ENCODE measurements at regions not wholly inside any gene's neighbourhood (a gene's known extent, or its start where the extent isn't known, plus 50 kb on each side); places are given as distances from the start of the nearest gene placed in this dataset.

DNA sequence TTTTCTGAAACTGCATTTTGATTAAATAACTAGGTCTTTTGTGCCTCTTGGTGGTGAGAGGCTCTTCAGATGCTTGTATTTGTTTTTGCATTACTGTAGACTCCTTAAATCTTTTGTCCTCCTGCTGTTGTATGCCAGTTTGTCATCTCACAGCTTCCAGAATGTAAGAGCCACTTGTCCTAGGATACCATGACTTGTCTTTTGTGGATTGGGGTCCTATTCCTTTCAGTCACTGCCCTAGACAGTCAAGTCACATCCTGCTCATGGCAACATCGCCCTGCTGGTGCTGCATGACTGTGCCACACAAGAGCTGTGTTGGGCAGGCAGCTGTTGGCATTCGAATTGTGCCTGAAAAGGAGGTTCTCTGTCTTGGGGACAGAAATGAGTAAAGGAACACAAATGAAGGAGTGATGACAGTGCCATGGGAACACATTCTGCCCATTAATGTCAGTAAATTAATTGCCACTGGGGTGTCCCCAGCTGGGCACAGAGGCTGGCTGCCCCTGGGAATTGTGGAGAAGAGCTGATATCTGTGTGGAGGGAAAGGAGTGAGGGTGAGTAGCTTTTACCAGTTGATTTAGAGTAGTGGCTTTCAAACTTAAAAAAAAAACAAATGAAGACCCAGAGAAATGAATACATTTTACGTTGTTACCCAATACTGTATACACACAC lies 140.3 kb downstream of the ARL6IP6 start:
- DNase-seq: no peak
- Histone ChIP-seq H3K27me3 (ENCODE audit: control insufficient read depth, insufficient read depth, low read length) (no peaks in the 10 kb centered on the region), H3K36me3 (replicated peaks; ENCODE audit: control insufficient read depth, insufficient read depth, low read length) (no peaks in the 10 kb centered on the region), H3K4me3 (ENCODE audit: insufficient read depth, low read depth, low read length) (no peak overlapping the region)

DNA sequence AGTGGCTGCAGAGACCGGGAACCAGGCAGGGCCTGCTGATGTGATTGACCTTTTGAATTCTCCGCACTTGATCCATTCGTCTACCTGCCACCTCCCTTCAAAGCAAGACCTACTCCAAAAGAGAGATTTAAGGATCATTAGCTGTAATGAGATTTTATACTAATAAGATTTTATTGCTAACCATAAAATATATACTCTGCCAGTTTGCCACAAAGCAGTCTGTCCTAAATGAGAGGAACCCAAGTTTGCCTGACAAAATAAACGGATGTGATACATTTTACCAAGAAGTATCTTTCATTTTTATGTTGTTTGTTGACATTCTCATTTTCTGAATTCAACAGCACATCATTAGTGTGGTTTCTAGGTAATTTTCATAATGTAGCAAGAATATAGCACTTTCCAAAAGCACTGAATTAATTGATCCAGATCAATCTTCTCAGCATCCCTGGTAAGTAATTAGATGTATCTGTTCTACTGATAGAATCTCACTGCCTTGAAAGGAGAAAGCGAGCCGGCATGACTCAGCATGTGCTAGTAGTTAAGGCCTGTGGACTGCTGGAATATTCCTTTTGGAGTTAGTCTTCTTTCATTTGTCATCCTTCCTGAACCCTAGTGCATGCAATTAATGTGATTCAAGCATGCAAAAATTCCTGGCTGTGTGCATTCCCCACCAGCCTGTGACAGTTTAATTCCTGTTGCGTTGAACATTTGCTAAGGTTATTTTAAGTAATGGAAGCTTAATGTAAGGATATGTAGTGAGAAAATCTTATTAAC lies 128.5 kb downstream of the ARL6IP6 start:
- H3K27me3 ChIP-seq (ENCODE audit: control insufficient read depth, insufficient read depth, low read length): no peaks in the 10 kb centered on the region
- H3K4me3 ChIP-seq (ENCODE audit: insufficient read depth, low read depth, low read length): no peak overlapping the region
- H3K36me3 ChIP-seq (replicated peaks; ENCODE audit: control insufficient read depth, insufficient read depth, low read length): no peaks in the 10 kb centered on the region
- DNase-seq: no peak

DNA sequence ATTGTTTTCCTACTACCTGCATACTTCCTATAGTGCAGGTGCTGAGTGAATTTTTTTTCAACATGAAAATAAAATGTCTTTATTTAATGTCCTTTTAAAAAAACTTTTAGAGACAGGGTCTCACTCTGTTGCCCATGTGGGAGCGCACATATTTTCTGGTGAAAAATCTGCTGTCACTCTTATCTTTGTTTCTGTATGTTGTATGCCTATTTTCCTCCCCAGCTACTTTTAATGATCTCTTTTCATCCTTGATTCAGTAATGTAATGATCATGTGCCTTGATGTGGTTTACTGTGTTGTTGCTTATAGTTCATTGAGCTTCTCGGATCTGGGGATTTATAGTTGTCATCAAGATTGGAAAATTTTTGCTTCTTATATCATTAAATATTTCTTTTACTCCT lies 117.3 kb downstream of the ARL6IP6 start:
- Histone ChIP-seq H3K36me3 (replicated peaks; ENCODE audit: control insufficient read depth, insufficient read depth, low read length) (no peaks in the 10 kb centered on the region), H3K27me3 (ENCODE audit: control insufficient read depth, insufficient read depth, low read length) (no peaks in the 10 kb centered on the region), H3K4me3 (ENCODE audit: insufficient read depth, low read depth, low read length) (no peak overlapping the region)
- no peak for DNase-seq

DNA sequence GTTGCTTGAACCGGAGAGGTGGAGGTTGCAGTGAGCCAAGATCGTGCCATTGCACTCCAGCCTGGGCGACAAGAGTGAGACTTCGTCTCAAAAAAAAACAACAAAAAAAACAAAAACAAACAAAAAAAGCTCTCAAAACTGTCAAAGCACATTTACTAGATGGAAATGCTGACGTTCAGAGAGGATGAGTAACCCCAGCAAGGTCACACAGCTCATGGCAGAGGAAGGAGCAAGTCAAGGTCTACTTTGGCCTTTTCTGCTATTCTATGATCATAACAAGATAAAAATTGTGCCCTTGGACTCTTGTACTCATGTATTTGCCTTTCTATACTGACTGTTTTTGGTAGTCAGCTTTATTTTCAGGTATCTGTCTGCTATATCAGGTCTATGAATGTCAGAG lies 109.5 kb downstream of the ARL6IP6 start:
- Histone ChIP-seq H3K27me3 (ENCODE audit: control insufficient read depth, insufficient read depth, low read length) (no peaks in the 10 kb centered on the region), H3K4me3 (ENCODE audit: insufficient read depth, low read depth, low read length) (no peak overlapping the region), H3K36me3 (replicated peaks; ENCODE audit: control insufficient read depth, insufficient read depth, low read length) (no peaks in the 10 kb centered on the region)
- no peak for DNase-seq

DNA sequence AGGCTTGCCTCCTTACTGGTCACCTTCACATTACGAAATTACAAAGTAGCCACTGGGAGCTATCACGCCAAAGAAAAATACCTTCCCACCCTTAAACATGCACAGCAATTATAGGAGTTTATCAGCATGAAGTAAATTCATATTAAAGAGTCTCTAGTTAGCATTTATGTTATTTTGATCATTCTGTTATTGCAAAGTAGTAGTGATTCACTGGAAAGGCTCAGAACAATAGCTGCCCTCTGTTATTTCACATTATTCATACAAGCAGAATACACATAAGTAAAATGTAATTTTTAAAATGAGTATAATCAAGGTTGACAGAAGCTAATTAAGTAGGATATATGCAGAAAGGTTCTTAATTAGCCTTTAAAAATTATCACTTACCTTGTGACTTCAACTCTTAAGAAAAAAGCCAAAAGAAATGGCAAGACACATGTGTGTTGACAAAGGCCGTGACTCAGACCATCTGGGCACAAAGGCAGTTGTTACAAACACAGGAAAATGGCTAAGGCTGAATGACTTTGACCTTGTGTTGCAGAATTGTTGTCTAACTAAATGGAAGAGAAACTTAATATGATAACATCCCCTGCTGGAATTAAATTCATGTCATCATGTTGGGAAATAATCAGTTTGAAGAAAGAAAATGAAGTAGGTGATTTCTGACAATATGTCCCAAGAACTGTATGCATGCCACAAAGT lies 108.3 kb downstream of the ARL6IP6 start:
- Histone ChIP-seq H3K4me3 (ENCODE audit: insufficient read depth, low read depth, low read length) (no peak overlapping the region), H3K36me3 (replicated peaks; ENCODE audit: control insufficient read depth, insufficient read depth, low read length) (no peaks in the 10 kb centered on the region), H3K27me3 (ENCODE audit: control insufficient read depth, insufficient read depth, low read length) (no peaks in the 10 kb centered on the region)
- no peak for DNase-seq

DNA sequence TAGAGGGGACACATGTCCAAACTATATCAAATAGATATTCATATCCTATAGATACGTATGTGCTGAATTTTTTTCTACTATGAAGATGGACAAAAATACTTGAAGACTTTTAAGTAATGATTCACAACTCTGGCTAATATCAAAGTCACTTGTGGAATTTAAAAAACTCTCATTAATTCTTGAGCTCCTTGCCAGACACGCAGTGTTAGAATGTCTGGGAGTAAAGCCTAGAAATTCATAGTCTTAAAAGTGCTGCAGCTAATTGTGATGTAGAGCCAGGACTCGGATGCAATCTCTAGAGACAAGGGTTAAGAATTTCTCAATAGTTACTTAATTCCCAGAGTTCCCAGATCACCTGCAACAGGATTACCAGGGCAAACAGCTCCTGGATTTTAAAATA lies 107.4 kb downstream of the ARL6IP6 start:
- no peak for DNase-seq
- Histone ChIP-seq H3K4me3 (ENCODE audit: insufficient read depth, low read depth, low read length) (no peak overlapping the region), H3K27me3 (ENCODE audit: control insufficient read depth, insufficient read depth, low read length) (no peaks in the 10 kb centered on the region), H3K36me3 (replicated peaks; ENCODE audit: control insufficient read depth, insufficient read depth, low read length) (no peaks in the 10 kb centered on the region)

DNA sequence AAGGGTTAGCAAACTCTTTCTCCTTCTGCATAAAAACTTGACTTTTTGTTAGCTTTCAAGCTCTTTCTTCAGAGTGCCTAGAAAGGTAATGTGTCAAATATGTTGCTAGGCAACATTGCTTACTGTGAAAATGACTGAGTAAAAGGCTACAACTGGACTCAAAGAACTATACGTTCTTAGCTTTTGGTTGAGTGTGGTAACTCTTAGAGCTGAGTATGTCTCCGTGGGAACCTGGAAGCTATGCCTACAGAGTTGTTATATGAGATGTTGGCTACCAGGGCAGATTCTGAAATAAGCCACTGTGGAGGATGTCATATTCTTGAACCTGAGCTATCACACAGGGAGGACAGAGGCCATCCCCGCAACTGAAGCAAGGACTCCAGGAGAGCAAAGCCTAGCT lies 105.5 kb downstream of the ARL6IP6 start:
- DNase-seq: no peak
- H3K36me3 ChIP-seq (replicated peaks; ENCODE audit: control insufficient read depth, insufficient read depth, low read length): no peaks in the 10 kb centered on the region
- no peaks in the 10 kb centered on the region for H3K27me3 ChIP-seq (ENCODE audit: control insufficient read depth, insufficient read depth, low read length)
- H3K4me3 ChIP-seq (ENCODE audit: insufficient read depth, low read depth, low read length): no peak overlapping the region

DNA sequence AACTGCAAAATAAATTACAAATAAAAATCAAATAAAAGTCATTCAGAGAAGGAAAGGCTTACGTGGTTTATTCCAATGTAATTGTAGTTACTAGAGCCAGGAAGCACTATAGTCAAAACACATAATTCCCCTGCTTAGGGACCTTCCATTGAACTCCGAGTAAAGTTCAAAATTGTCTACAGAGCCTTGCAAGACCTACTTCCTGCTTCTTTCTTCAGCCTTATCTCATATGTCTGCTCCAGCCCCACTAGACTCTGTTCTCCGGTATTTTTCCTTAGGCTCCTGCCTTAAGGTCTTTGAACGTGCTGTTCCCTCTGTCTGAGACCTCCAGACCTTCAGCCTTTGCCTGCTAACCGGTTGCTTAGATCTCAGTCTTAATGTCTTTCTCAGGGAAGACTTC lies 104.3 kb downstream of the ARL6IP6 start:
- DNase-seq: no peak
- H3K36me3 ChIP-seq (replicated peaks; ENCODE audit: control insufficient read depth, insufficient read depth, low read length): no peaks in the 10 kb centered on the region
- no peak overlapping the region for H3K4me3 ChIP-seq (ENCODE audit: insufficient read depth, low read depth, low read length)
- H3K27me3 ChIP-seq (ENCODE audit: control insufficient read depth, insufficient read depth, low read length): no peaks in the 10 kb centered on the region

DNA sequence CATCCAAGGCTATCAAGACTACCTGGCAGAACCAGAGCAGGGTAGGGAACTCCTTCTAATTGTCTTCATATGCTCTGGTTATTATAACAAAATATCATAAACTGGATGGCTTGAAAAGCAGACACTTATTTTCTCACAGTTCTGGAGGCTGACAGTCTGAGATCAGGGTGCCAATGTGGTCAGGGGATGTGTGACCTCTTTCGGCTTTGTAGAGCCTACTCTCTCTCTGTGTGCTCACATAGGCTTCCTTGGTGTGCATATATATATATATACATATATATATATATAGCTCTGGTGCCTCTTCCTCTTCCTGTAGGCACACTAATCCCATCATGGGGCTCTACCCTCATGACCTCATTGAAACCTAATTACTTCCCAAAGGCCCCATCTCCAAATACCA lies 101.6 kb downstream of the ARL6IP6 start:
- no peak overlapping the region for H3K4me3 ChIP-seq (ENCODE audit: insufficient read depth, low read depth, low read length)
- no peak for DNase-seq
- no peaks in the 10 kb centered on the region for H3K36me3 ChIP-seq (replicated peaks; ENCODE audit: control insufficient read depth, insufficient read depth, low read length)
- no peaks in the 10 kb centered on the region for H3K27me3 ChIP-seq (ENCODE audit: control insufficient read depth, insufficient read depth, low read length)

DNA sequence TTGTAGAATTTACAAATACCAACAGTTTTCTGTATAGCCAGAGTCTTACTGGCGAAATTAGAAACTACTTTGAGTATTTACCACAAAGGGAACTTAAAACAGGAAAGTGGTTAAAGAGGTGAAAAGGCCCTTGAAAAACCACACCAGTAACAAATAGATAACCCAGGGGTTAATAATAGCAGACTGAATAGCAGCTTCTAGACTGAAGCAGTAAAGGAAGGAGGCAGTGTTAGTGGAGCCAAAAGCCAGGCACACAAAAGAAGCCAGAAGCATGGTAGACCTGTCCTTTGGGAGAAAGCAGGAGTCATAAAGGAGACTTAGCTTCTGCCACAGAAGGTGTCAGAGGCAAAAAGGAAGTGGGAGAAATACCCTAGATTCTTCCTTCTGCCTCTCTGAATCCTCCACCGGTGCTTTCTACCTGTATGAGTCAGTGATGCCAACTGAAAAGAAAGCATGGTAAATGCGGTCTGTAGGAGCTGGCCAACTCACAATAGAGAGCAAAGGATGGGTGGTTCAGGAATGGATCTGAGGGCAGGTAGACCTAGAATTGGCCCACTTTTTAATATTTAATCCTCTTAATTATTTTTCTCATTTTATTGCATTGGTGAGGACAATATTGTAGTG lies 97.3 kb downstream of the ARL6IP6 start:
- no peak overlapping the region for H3K4me3 ChIP-seq (ENCODE audit: insufficient read depth, low read depth, low read length)
- no peaks in the 10 kb centered on the region for H3K36me3 ChIP-seq (replicated peaks; ENCODE audit: control insufficient read depth, insufficient read depth, low read length)
- DNase-seq: no peak
- H3K27me3 ChIP-seq (ENCODE audit: control insufficient read depth, insufficient read depth, low read length): no peaks in the 10 kb centered on the region

DNA sequence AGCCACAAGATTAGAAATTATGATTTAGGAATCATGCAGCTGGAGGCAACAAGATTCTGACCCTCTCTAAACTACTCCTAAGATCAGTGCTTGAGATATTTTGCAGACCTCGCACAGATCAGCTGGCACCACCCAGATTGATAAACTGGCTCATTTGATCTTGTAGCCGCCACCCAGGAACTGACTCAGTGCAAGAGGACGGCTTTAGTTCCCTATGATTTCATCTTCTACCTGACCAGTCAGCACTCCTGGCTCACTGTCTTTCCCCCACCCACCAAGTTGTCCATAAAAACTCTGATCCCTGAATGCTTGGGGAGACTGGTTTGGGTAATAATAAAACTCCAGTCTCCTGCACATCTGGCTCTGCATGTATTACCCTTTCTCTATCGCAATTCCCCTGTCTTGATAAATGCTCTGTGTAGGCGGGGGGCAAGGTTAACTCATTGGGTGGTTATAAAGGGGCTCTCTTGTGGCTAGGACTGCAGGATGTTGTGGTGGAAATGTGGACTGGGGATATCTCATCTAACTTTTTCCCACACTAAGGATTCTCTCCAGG lies 96.1 kb downstream of the ARL6IP6 start:
- no peak overlapping the region for H3K4me3 ChIP-seq (ENCODE audit: insufficient read depth, low read depth, low read length)
- no peaks in the 10 kb centered on the region for H3K36me3 ChIP-seq (replicated peaks; ENCODE audit: control insufficient read depth, insufficient read depth, low read length)
- H3K27me3 ChIP-seq (ENCODE audit: control insufficient read depth, insufficient read depth, low read length): no peaks in the 10 kb centered on the region
- DNase-seq: no peak

DNA sequence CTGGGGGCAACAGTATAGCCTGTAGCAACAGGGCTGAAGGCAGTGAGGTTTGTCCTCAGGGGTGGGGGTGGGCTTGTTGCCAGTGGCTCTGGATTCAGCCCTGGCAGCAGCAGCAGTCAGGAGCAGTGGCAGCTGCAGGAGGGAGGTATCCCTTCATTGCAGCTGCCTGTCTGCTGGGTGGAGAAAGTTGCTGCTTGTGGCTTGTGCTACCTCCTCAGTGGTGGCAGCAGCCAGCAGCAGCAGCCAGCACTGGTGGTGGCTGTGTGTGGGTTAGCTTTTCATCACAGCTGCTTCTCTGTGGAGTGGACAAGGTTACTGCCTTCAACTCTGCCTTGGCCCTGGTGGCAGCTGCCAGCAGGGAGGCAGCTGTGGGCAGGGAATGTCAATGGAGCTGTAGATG lies 94.9 kb downstream of the ARL6IP6 start:
- H3K4me3 ChIP-seq (ENCODE audit: insufficient read depth, low read depth, low read length): no peak overlapping the region
- no peaks in the 10 kb centered on the region for H3K36me3 ChIP-seq (replicated peaks; ENCODE audit: control insufficient read depth, insufficient read depth, low read length)
- DNase-seq: no peak
- H3K27me3 ChIP-seq (ENCODE audit: control insufficient read depth, insufficient read depth, low read length): no peaks in the 10 kb centered on the region
